Suprapubic skin (tissue), 3 donors: ENCODE measurements at regions not wholly inside any gene's neighbourhood (a gene's known extent, or its start where the extent isn't known, plus 50 kb on each side); places are given as distances from the start of the nearest gene placed in this dataset.
"Not testable (repeated sequence)": the region's sequence is repeated elsewhere in the genome, so short reads cannot be mapped to it uniquely, and the experiment has no call there.

Experiments
- CTCF ChIP-seq, 2 donors: fragments of 200-600 bp in 1 of 2; fragments of 450-650 bp in 1 of 2; sonication (generic) in 1 of 2; IDR thresholded peaks; one replicate each; pipeline ENCODE4 v1.5.1; 2016 to 2019; ENCODE audit warnings: antibody characterized with exemption in 2 of 2, mild to moderate bottlenecking in 1 of 2, moderate library complexity in 1 of 2
- POLR2A ChIP-seq, 2 donors: fragments of 450-650 bp; IDR thresholded peaks; one replicate each; pipeline ENCODE4 v1.6.1; 2017; ENCODE audit warnings: antibody characterized with exemption in 2 of 2, mild to moderate bottlenecking in 2 of 2, moderate library complexity in 2 of 2

DNA sequence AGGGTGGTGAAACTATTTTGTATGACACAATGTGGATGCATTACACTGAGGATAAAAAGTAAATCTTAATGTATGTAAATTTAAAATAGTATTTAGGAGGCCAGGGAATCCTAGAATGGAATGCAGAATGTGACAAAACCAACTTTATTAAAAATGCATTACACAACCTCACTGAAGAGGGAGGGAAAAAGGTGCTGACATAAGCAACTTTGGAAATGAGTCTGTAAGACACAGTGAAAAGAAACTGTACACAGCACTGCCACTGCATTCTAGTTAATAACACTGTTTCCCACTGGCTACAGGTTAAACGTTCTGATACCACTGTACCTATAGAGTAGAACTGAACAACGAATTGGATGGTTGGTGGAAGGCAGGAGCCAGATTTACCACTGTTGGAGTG is 308.8 kb upstream of the DPP6 start:
- not testable (repeated sequence) for TF ChIP-seq CTCF, POLR2A (IDR thresholded peaks at IDR 0.05)
